ENCODE measurements at regions not wholly inside any gene's neighbourhood (a gene's known extent, or its start where the extent isn't known, plus 50 kb on each side); places are given as distances from the start of the nearest gene placed in this dataset.

- Mint-ChIP-seq H3K9me3 (no peaks in the 10 kb centered on the region), H3K27ac (no peak overlapping the region), H3K36me3 (ENCODE audit: insufficient read depth in 1 of 3, low read depth in 3 of 3) (no peaks in the 10 kb centered on the region), H3K4me3 (no peak overlapping the region), H3K27me3 (ENCODE audit: low read depth) (no peaks in the 10 kb centered on the region), H3K4me1 (peaks cover 9 to 16% of the 10 kb centered on the region in 2 experiments)
- H2BK12ac ChIP-seq (ENCODE audit: insufficient read length, low read depth, low read length), result no peak overlapping the region
- H3K4ac ChIP-seq (ENCODE audit: low read depth, low read length), result no peak overlapping the region
- H2BK20ac ChIP-seq (ENCODE audit: low read depth, low read length, poor library complexity, severe bottlenecking), result no peak overlapping the region
- no peaks in the 10 kb centered on the region for H3K9me3 ChIP-seq (ENCODE audit: control insufficient read depth, low read depth, low read length)
- no peak overlapping the region for H4K8ac ChIP-seq (replicated peaks; ENCODE audit: insufficient read length, low read depth, low read length)
- no peak overlapping the region for H2AFZ ChIP-seq (ENCODE audit: low read length)
- H2BK5ac ChIP-seq (ENCODE audit: insufficient read length, low read length), result no peak overlapping the region
- H3K27me3 ChIP-seq (ENCODE audit: insufficient read depth, low read length), result no peaks in the 10 kb centered on the region
- TF ChIP-seq CTCF (conservative IDR thresholded peaks at IDR 0.05), result no peak
- H3K23ac ChIP-seq (ENCODE audit: insufficient read length, low read depth, low read length), result no peak overlapping the region
- no peak overlapping the region for H4K91ac ChIP-seq (ENCODE audit: insufficient read length, low read depth, low read length)
- no peaks in the 10 kb centered on the region for H3K79me2 ChIP-seq (ENCODE audit: insufficient read depth, low read length)
- H2BK120ac ChIP-seq (ENCODE audit: low read depth, low read length, poor library complexity, severe bottlenecking), result no peak overlapping the region
- no peak overlapping the region for H3K27ac ChIP-seq (ENCODE audit: insufficient read length, low read depth, low read length)
- no CpG with 5 or more reads among the region's 1 CpG for WGBS (ENCODE audit: extremely low coverage, insufficient read length, low lambda C conversion rate)
- no peaks in the 10 kb centered on the region for H3K23me2 ChIP-seq (ENCODE audit: insufficient read length, low read depth, low read length, poor library complexity, severe bottlenecking)
- H3K4me2 ChIP-seq (ENCODE audit: insufficient read depth, insufficient read length, low read length), result no peak overlapping the region
- no peak overlapping the region for H2AK5ac ChIP-seq (ENCODE audit: insufficient read length, low read length)
- no peak overlapping the region for H4K5ac ChIP-seq (ENCODE audit: insufficient read length, low read depth, low read length)
- no peak overlapping the region for H3K18ac ChIP-seq (ENCODE audit: insufficient read length, low read depth, low read length)
- no peak overlapping the region for H3T11ph ChIP-seq (ENCODE audit: low read length)
- no peak overlapping the region for H3K9ac ChIP-seq (ENCODE audit: extremely low read depth, insufficient read length, low read length)
- no peak overlapping the region for H3K56ac ChIP-seq (ENCODE audit: insufficient read length, low read depth, low read length)
- H2BK15ac ChIP-seq (ENCODE audit: low read depth, low read length), result no peak overlapping the region
- DNase-seq, result no peak
- H4K20me1 ChIP-seq (ENCODE audit: control insufficient read depth, insufficient read depth, insufficient read length), result no peaks in the 10 kb centered on the region
- no peak overlapping the region for H3K14ac ChIP-seq (ENCODE audit: insufficient read depth, low read length)
- no peaks in the 10 kb centered on the region for H3K79me1 ChIP-seq (ENCODE audit: insufficient read depth, low read depth, low read length, poor library complexity, severe bottlenecking)
- no peaks in the 10 kb centered on the region for H3K4me1 ChIP-seq (ENCODE audit: insufficient read depth, low read length)
Measured at GRCh38 chr3:176789281-176789705, 408.0 kb downstream of the TBL1XR1 start.

All from H9 (cell line).